ENCODE measurements at regions not wholly inside any gene's neighbourhood (a gene's known extent, or its start where the extent isn't known, plus 50 kb on each side); places are given as distances from the start of the nearest gene placed in this dataset.

- no peak for TF ChIP-seq CTCF (conservative IDR thresholded peaks at IDR 0.05 in 1 of 2, IDR thresholded peaks at IDR 0.05 in 1 of 2; ENCODE audit: extremely low read depth in 1 of 2, insufficient read depth in 1 of 2, low read depth in 1 of 2, low read length in 2 of 2)
- no peak for TF ChIP-seq EZH2 (IDR thresholded peaks at IDR 0.05; ENCODE audit: borderline replicate concordance, low read length)
Measured at GRCh38 chrX:94721386-94721785, 1047.4 kb downstream of the FAM133A start.
